PC-3 (cell line): ENCODE measurements at regions not wholly inside any gene's neighbourhood (a gene's known extent, or its start where the extent isn't known, plus 50 kb on each side); places are given as distances from the start of the nearest gene placed in this dataset.

ENCODE experiments used
- ATAC-seq: fragments of 200-7000 bp; cut with Tn5 transposase; 2 replicates; pipeline ENCODE4 v1.9.1; 2020; ENCODE audit warnings: mild to moderate bottlenecking, moderate library complexity
- BruUV-seq: library from RNA; stranded (reverse); fragments of 400-500 nt; replicated peaks from 2 replicates; lab custom pipeline; 2021; lab: Mats Ljungman, UMichigan
- CTCF ChIA-PET: fragments of 300-600 bp; sonication (Branson Sonifier 250); formaldehyde crosslinking; loops from one replicate; lab custom pipeline; 2022; ENCODE audit warnings: antibody characterized with exemption; lab: Charles Lee
- POLR2A ChIA-PET: fragments of 300-600 bp; sonication (Branson Sonifier 250); formaldehyde crosslinking; loops from one replicate; lab custom pipeline; 2022; ENCODE audit warnings: antibody characterized with exemption; ENCODE audit not compliant: unreplicated experiment; lab: Charles Lee
- DNase-seq: peaks from one replicate; pipeline ENCODE4 v3.0.0-alpha.2; 2015
- H2AFZ ChIP-seq: fragments of 300-600 bp; sonication (generic); 2 replicates; pipeline ENCODE4 v1.6.0; 2016; ENCODE audit warnings: antibody characterized with exemption, low read length
- H3F3A ChIP-seq: fragments of 300-600 bp; sonication (generic); one replicate; pipeline ENCODE4 v1.6.0; 2017; ENCODE audit warnings: antibody characterized with exemption, low read length, control low read depth, mild to moderate bottlenecking; ENCODE audit not compliant: unreplicated experiment
- H3K27ac ChIP-seq: fragments of 300-600 bp; sonication (generic); 2 replicates; pipeline ENCODE4 v1.5.1; 2016; ENCODE audit warnings: mild to moderate bottlenecking, low read length
- H3K27me3 ChIP-seq: fragments of 300-600 bp; sonication (generic); 2 replicates; pipeline ENCODE4 v1.6.1; 2016; ENCODE audit warnings: low read length, mixed read lengths
- H3K36me3 ChIP-seq: fragments of 300-600 bp; sonication (generic); 2 replicates; pipeline ENCODE4 v1.6.1; 2016; ENCODE audit warnings: low read depth, mixed run types, low read length, mixed read lengths
- H3K4me1 ChIP-seq: fragments of 300-600 bp; sonication (generic); 2 replicates; pipeline ENCODE4 v1.5.1; 2016; ENCODE audit warnings: low read length; ENCODE audit not compliant: insufficient read depth
- H3K4me2 ChIP-seq: fragments of 300-600 bp; sonication (generic); 2 replicates; pipeline ENCODE4 v1.6.0; 2016; ENCODE audit warnings: low read length
- H3K4me3 ChIP-seq: fragments of 300-600 bp; sonication (generic); 2 replicates; pipeline ENCODE4 v1.5.1; 2016; ENCODE audit warnings: mild to moderate bottlenecking, low read length, mixed read lengths
- H3K79me2 ChIP-seq: fragments of 300-600 bp; sonication (generic); 2 replicates; pipeline ENCODE4 v1.6.1; 2017; ENCODE audit warnings: low read length, mixed read lengths
- H3K9ac ChIP-seq: fragments of 300-600 bp; sonication (generic); 2 replicates; pipeline ENCODE4 v1.6.0; 2016; ENCODE audit warnings: mild to moderate bottlenecking, low read length
- H3K9me2 ChIP-seq: fragments of 300-600 bp; sonication (generic); replicated peaks from 2 replicates; pipeline ENCODE4 v1.6.1; 2016; ENCODE audit warnings: mixed run types, low read length, mixed read lengths
- H3K9me3 ChIP-seq: fragments of 300-600 bp; sonication (generic); 2 replicates; pipeline ENCODE4 v1.6.1; 2016; ENCODE audit warnings: low read length, mixed read lengths
- H4K20me1 ChIP-seq: fragments of 300-600 bp; sonication (generic); 2 replicates; pipeline ENCODE4 v1.6.1; 2016; ENCODE audit warnings: low read length, mixed read lengths
- CTCF ChIP-seq: fragments of 300-600 bp; sonication (generic); conservative IDR thresholded peaks from 2 replicates; pipeline ENCODE4 v1.5.1; 2017; ENCODE audit warnings: antibody characterized with exemption, low read depth, mild to moderate bottlenecking, low read length
- EZH2 ChIP-seq: fragments of 300-600 bp; sonication (generic); IDR thresholded peaks from one replicate; pipeline ENCODE4 v1.6.1; 2017; ENCODE audit warnings: antibody characterized with exemption, mild to moderate bottlenecking, low read length; ENCODE audit not compliant: unreplicated experiment
- EZH2phosphoT487 ChIP-seq: fragments of 300-600 bp; sonication (generic); IDR thresholded peaks from 2 replicates; pipeline ENCODE4 v1.6.1; 2018; ENCODE audit warnings: mild to moderate bottlenecking, antibody characterized with exemption, low read length, borderline replicate concordance
- intact Hi-C: fragments of 100-400 bp; cut with micrococcal nuclease; formaldehyde crosslinking; loops from 2 replicates; pipeline ENCODE4 v1.9.0; 2023

- CTCF ChIA-PET: no interaction called here
- ATAC-seq (no peak), DNase-seq (no peak)
- no TSS peak for BruUV-seq
- Histone ChIP-seq H3K9ac (no peak overlapping the region), H3K9me2 (no peaks in the 10 kb centered on the region), H2AFZ (no peak overlapping the region), H3K4me2 (no peak overlapping the region), H3K27me3 (no peaks in the 10 kb centered on the region), H3K4me3 (no peak overlapping the region), H3K9me3 (no peaks in the 10 kb centered on the region), H3F3A (no peaks in the 10 kb centered on the region), H3K36me3 (no peaks in the 10 kb centered on the region), H4K20me1 (no peaks in the 10 kb centered on the region), H3K79me2 (no peaks in the 10 kb centered on the region), H3K4me1 (peaks cover 13% of the 10 kb centered on the region), H3K27ac (no peak overlapping the region)
- intact Hi-C loops: no loop called here
- no peak for TF ChIP-seq EZH2phosphoT487
- no peak for TF ChIP-seq EZH2
- TF ChIP-seq CTCF: no peak
- POLR2A ChIA-PET: no interaction called here
Measured at GRCh38 chr2:207216457-207216856, 50.7 kb upstream of the KLF7 start.

- Histone ChIP-seq H3K9ac (no peak overlapping the region), H3K4me3 (no peak overlapping the region), H3K79me2 (no peaks in the 10 kb centered on the region), H3K4me1 (peaks cover 13% of the 10 kb centered on the region), H3K27ac (no peak overlapping the region), H2AFZ (no peak overlapping the region), H3K27me3 (no peaks in the 10 kb centered on the region), H3K36me3 (no peaks in the 10 kb centered on the region), H3K9me3 (no peaks in the 10 kb centered on the region), H4K20me1 (no peaks in the 10 kb centered on the region), H3F3A (no peaks in the 10 kb centered on the region), H3K4me2 (no peak overlapping the region), H3K9me2 (no peaks in the 10 kb centered on the region)
- TF ChIP-seq CTCF: no peak
- no peak for TF ChIP-seq EZH2phosphoT487
- TF ChIP-seq EZH2: no peak
- ChIA-PET POLR2A (no interaction called here), CTCF (interaction anchor here (0.6 kb wide), 1 partner anchor 386 kb away, joined by 3 read pairs; no protein-coding TSS in a partner anchor)
- ATAC-seq (no peak), DNase-seq (no peak)
- BruUV-seq: no TSS peak
- intact Hi-C loops: no loop called here
Measured at GRCh38 chr2:207217442-207217841, 51.7 kb upstream of the KLF7 start.

GRCh38 chr2:207219081-207219630 is 53.4 kb upstream of the KLF7 start:
- ChIA-PET CTCF (interaction anchor here (0.7 kb wide), 1 partner anchor 123 kb away, joined by 3 read pairs; no protein-coding TSS in a partner anchor), POLR2A (interaction anchor here (0.7 kb wide), 1 partner anchor 1121 kb away, joined by 9 read pairs; no protein-coding TSS in a partner anchor)
- Histone ChIP-seq H4K20me1 (no peaks in the 10 kb centered on the region), H3K9me2 (no peaks in the 10 kb centered on the region), H3K9me3 (no peaks in the 10 kb centered on the region), H3K4me1 (peaks cover 17% of the 10 kb centered on the region), H3K79me2 (no peaks in the 10 kb centered on the region), H3K4me2 (no peak overlapping the region), H3K9ac (no peak overlapping the region), H2AFZ (no peak overlapping the region), H3K27ac (no peak overlapping the region), H3K36me3 (no peaks in the 10 kb centered on the region), H3K27me3 (no peaks in the 10 kb centered on the region), H3K4me3 (no peak overlapping the region), H3F3A (no peaks in the 10 kb centered on the region)
- DNase-seq (no peak), ATAC-seq (no peak)
- TF ChIP-seq EZH2phosphoT487 (no peak), CTCF (no peak), EZH2 (no peak)
- BruUV-seq: no TSS peak
- intact Hi-C loops: no loop called here
